Stomach (tissue), 4 donors: ENCODE measurements at regions not wholly inside any gene's neighbourhood (a gene's known extent, or its start where the extent isn't known, plus 50 kb on each side); places are given as distances from the start of the nearest gene placed in this dataset.

ENCODE experiments used
- CTCF ChIP-seq, 7 experiments: fragments of 450-650 bp in 4 of 7; fragments of 200-600 bp in 3 of 7; sonication (generic) in 3 of 7; IDR thresholded peaks; one replicate each; pipeline ENCODE4 v1.5.1; 2016 to 2019; ENCODE audit warnings: antibody characterized with exemption in 7 of 7, control low read depth in 2 of 7, mild to moderate bottlenecking in 1 of 7
- EP300 ChIP-seq: sonication (generic); formaldehyde crosslinking; IDR thresholded peaks from one replicate; pipeline ENCODE4 v1.6.1; 2017; ENCODE audit warnings: antibody characterized with exemption
- POLR2A ChIP-seq, 4 donors: fragments of 450-650 bp; IDR thresholded peaks; one replicate each; pipeline ENCODE4 v1.6.1; 2016; ENCODE audit warnings: antibody characterized with exemption in 4 of 4, control low read depth in 2 of 4, mild to moderate bottlenecking in 1 of 4, moderate library complexity in 1 of 4
- POLR2AphosphoS5 ChIP-seq, 3 donors: sonication (generic); formaldehyde crosslinking; IDR thresholded peaks; one replicate each; pipeline ENCODE4 v1.6.1; 2016; ENCODE audit warnings: antibody characterized with exemption in 3 of 3

GRCh38 chr6:44668976-44669934 lies 281.7 kb downstream of the CDC5L start:
- TF ChIP-seq CTCF (IDR thresholded peaks at IDR 0.05) (no peak), POLR2A (IDR thresholded peaks at IDR 0.05) (no peak), POLR2AphosphoS5 (IDR thresholded peaks at IDR 0.05) (no peak), EP300 (no peak)
